H9 (cell line): ENCODE measurements at regions not wholly inside any gene's neighbourhood (a gene's known extent, or its start where the extent isn't known, plus 50 kb on each side); places are given as distances from the start of the nearest gene placed in this dataset.

ENCODE experiments used
- DNase-seq: peaks from one replicate; pipeline ENCODE4 v3.0.0-alpha.2; 2017
- H2AFZ ChIP-seq: one replicate; pipeline ENCODE4 v1.6.1; 2013; ENCODE audit warnings: mild to moderate bottlenecking, low read length, control low read depth, moderate library complexity
- H2AK5ac ChIP-seq: 2 replicates; pipeline ENCODE4 v1.6.1; 2013; ENCODE audit warnings: low read length, control low read depth, mixed read lengths; ENCODE audit not compliant: insufficient read length
- H2BK120ac ChIP-seq: one replicate; pipeline ENCODE4 v1.6.1; 2013; ENCODE audit warnings: low read depth, mild to moderate bottlenecking, low read length, control low read depth, inconsistent platforms; ENCODE audit not compliant: poor library complexity, severe bottlenecking
- H2BK12ac ChIP-seq: 2 replicates; pipeline ENCODE4 v1.6.1; 2013; ENCODE audit warnings: low read length, control low read depth, mixed read lengths, low read depth; ENCODE audit not compliant: insufficient read length
- H2BK15ac ChIP-seq: 2 replicates; pipeline ENCODE4 v1.6.1; 2013; ENCODE audit warnings: low read depth, low read length, control low read depth
- H2BK20ac ChIP-seq: one replicate; pipeline ENCODE4 v1.6.1; 2013; ENCODE audit warnings: low read depth, mild to moderate bottlenecking, low read length, control low read depth, inconsistent platforms; ENCODE audit not compliant: poor library complexity, severe bottlenecking
- H2BK5ac ChIP-seq: 2 replicates; pipeline ENCODE4 v1.6.1; 2013; ENCODE audit warnings: low read length, control low read depth, mixed read lengths; ENCODE audit not compliant: insufficient read length
- H3K14ac ChIP-seq: 2 replicates; pipeline ENCODE4 v1.6.1; 2013; ENCODE audit warnings: low read length, control low read depth; ENCODE audit not compliant: insufficient read depth
- H3K18ac ChIP-seq: 2 replicates; pipeline ENCODE4 v1.6.1; 2013; ENCODE audit warnings: low read depth, mild to moderate bottlenecking, mixed read lengths, low read length, control low read depth; ENCODE audit not compliant: insufficient read length
- H3K23ac ChIP-seq: 2 replicates; pipeline ENCODE4 v1.6.1; 2013; ENCODE audit warnings: low read length, control low read depth, mixed read lengths, low read depth; ENCODE audit not compliant: insufficient read length
- H3K23me2 ChIP-seq: 2 replicates; pipeline ENCODE4 v1.6.1; 2013; ENCODE audit warnings: low read depth, mild to moderate bottlenecking, mixed read lengths, low read length, control low read depth; ENCODE audit not compliant: insufficient read length, poor library complexity, severe bottlenecking
- H3K27ac ChIP-seq: 2 replicates; pipeline ENCODE4 v1.5.1; 2013; ENCODE audit warnings: low read length, control low read depth, mixed read lengths, low read depth; ENCODE audit not compliant: insufficient read length
- H3K27me3 ChIP-seq: 2 replicates; pipeline ENCODE4 v1.6.1; 2013; ENCODE audit warnings: low read length, control low read depth, inconsistent platforms; ENCODE audit not compliant: insufficient read depth
- H3K4ac ChIP-seq: 2 replicates; pipeline ENCODE4 v1.6.1; 2013; ENCODE audit warnings: low read depth, mild to moderate bottlenecking, control low read depth, inconsistent platforms, low read length, moderate library complexity
- H3K4me1 ChIP-seq: 2 replicates; pipeline ENCODE4 v1.6.1; 2013; ENCODE audit warnings: low read length, control low read depth, inconsistent platforms; ENCODE audit not compliant: insufficient read depth
- H3K4me2 ChIP-seq: 2 replicates; pipeline ENCODE4 v1.6.1; 2013; ENCODE audit warnings: low read length, control low read depth, mixed read lengths; ENCODE audit not compliant: insufficient read length, insufficient read depth
- H3K56ac ChIP-seq: 2 replicates; pipeline ENCODE4 v1.6.1; 2013; ENCODE audit warnings: low read depth, mild to moderate bottlenecking, mixed read lengths, low read length, control low read depth; ENCODE audit not compliant: insufficient read length
- H3K79me1 ChIP-seq: 2 replicates; pipeline ENCODE4 v1.6.1; 2013; ENCODE audit warnings: low read depth, mild to moderate bottlenecking, moderate library complexity, low read length, control low read depth, inconsistent platforms; ENCODE audit not compliant: insufficient read depth, poor library complexity, severe bottlenecking
- H3K79me2 ChIP-seq: 2 replicates; pipeline ENCODE4 v1.6.1; 2013; ENCODE audit warnings: low read length, control low read depth, inconsistent platforms; ENCODE audit not compliant: insufficient read depth
- H3K9ac ChIP-seq: 2 replicates; pipeline ENCODE4 v1.6.1; 2013; ENCODE audit warnings: low read length, control low read depth, mixed read lengths; ENCODE audit not compliant: insufficient read length; ENCODE audit errors: extremely low read depth
- H3K9me3 ChIP-seq: one replicate; pipeline ENCODE4 v1.6.1; 2013; ENCODE audit warnings: low read depth, low read length, inconsistent platforms; ENCODE audit not compliant: control insufficient read depth
- H3T11ph ChIP-seq: one replicate; pipeline ENCODE4 v1.6.1; 2013; ENCODE audit warnings: mild to moderate bottlenecking, low read length, control low read depth, inconsistent platforms
- H4K20me1 ChIP-seq: one replicate; pipeline ENCODE4 v1.6.1; 2013; ENCODE audit not compliant: control insufficient read depth, insufficient read length, insufficient read depth
- H4K5ac ChIP-seq: 2 replicates; pipeline ENCODE4 v1.6.1; 2013; ENCODE audit warnings: low read depth, mild to moderate bottlenecking, mixed read lengths, low read length, control low read depth; ENCODE audit not compliant: insufficient read length
- H4K8ac ChIP-seq: replicated peaks from 2 replicates; pipeline ENCODE4 v1.6.1; 2013; ENCODE audit warnings: low read length, control low read depth, mixed read lengths, low read depth; ENCODE audit not compliant: insufficient read length
- H4K91ac ChIP-seq: 2 replicates; pipeline ENCODE4 v1.6.1; 2013; ENCODE audit warnings: low read depth, mild to moderate bottlenecking, moderate library complexity, mixed read lengths, low read length, control low read depth; ENCODE audit not compliant: insufficient read length
- H3K27ac Mint-ChIP-seq, 3 experiments: 2 replicates in 2 of 3; 3 replicates in 1 of 3; pipeline ENCODE4 v1.8.0; 2020 to 2021; ENCODE audit warnings: mixed read lengths in 3 of 3, mild to moderate bottlenecking in 1 of 3, moderate library complexity in 1 of 3
- H3K27me3 Mint-ChIP-seq: 2 replicates; pipeline ENCODE4 v1.8.0; 2021; ENCODE audit warnings: low read depth, mild to moderate bottlenecking, moderate library complexity, mixed read lengths
- H3K36me3 Mint-ChIP-seq, 3 experiments: 2 replicates in 2 of 3; 3 replicates in 1 of 3; pipeline ENCODE4 v1.8.0; 2020 to 2021; ENCODE audit warnings: low read depth in 3 of 3, mixed read lengths in 3 of 3; ENCODE audit not compliant: insufficient read depth in 1 of 3
- H3K4me1 Mint-ChIP-seq, 2 experiments: 2 replicates each; pipeline ENCODE4 v1.8.0; 2020; ENCODE audit warnings: mixed read lengths in 2 of 2
- H3K4me3 Mint-ChIP-seq, 2 experiments: 2 replicates in 1 of 2; 3 replicates in 1 of 2; pipeline ENCODE4 v1.8.0; 2020 to 2021; ENCODE audit warnings: mild to moderate bottlenecking in 2 of 2, mixed read lengths in 2 of 2, moderate library complexity in 1 of 2
- H3K9me3 Mint-ChIP-seq, 2 experiments: 2 replicates in 1 of 2; 3 replicates in 1 of 2; pipeline ENCODE4 v1.8.0; 2020; ENCODE audit warnings: mild to moderate bottlenecking in 2 of 2, mixed read lengths in 2 of 2, moderate library complexity in 1 of 2
- CTCF ChIP-seq: fragments of 200-600 bp; sonication (generic); conservative IDR thresholded peaks from 3 replicates; pipeline ENCODE4 v1.8.0; 2021; ENCODE audit warnings: antibody characterized with exemption, mild to moderate bottlenecking
- WGBS: extraction: QIAGEN DNeasy Blood & Tissue Kit; methylation state at CpG from one replicate; pipeline ENCODE4 v1.1.7; 2013; ENCODE audit warnings: missing lambda C conversion rate, low lambda C conversion rate, mixed read lengths; ENCODE audit not compliant: insufficient read length; ENCODE audit errors: extremely low coverage; 5-methylcytosine and 5-hydroxymethylcytosine counted together

- no peak overlapping the region for H2BK20ac ChIP-seq
- H4K91ac ChIP-seq = no peak overlapping the region
- no peak overlapping the region for H3K27ac ChIP-seq
- H2BK120ac ChIP-seq = no peak overlapping the region
- Mint-ChIP-seq H3K4me1 (no peaks in the 10 kb centered on the region), H3K36me3 (no peaks in the 10 kb centered on the region), H3K4me3 (no peak overlapping the region), H3K9me3 (no peaks in the 10 kb centered on the region), H3K27ac (no peak overlapping the region), H3K27me3 (no peaks in the 10 kb centered on the region)
- no peak overlapping the region for H3K18ac ChIP-seq
- H3K79me2 ChIP-seq = no peaks in the 10 kb centered on the region
- no peak overlapping the region for H2AK5ac ChIP-seq
- H3T11ph ChIP-seq = no peak overlapping the region
- no peak overlapping the region for H2AFZ ChIP-seq
- H4K20me1 ChIP-seq = no peaks in the 10 kb centered on the region
- H3K4me2 ChIP-seq = no peak overlapping the region
- no peak overlapping the region for H4K5ac ChIP-seq
- H3K56ac ChIP-seq = no peak overlapping the region
- no peak overlapping the region for H2BK5ac ChIP-seq
- H3K9ac ChIP-seq = no peak overlapping the region
- H3K23ac ChIP-seq = no peak overlapping the region
- H3K27me3 ChIP-seq = no peaks in the 10 kb centered on the region
- no peak overlapping the region for H3K14ac ChIP-seq
- no peaks in the 10 kb centered on the region for H3K23me2 ChIP-seq
- no peak overlapping the region for H3K4ac ChIP-seq
- H2BK15ac ChIP-seq = no peak overlapping the region
- WGBS = no CpG with 5 or more reads among the region's 3 CpGs
- no peaks in the 10 kb centered on the region for H3K79me1 ChIP-seq
- H2BK12ac ChIP-seq = no peak overlapping the region
- DNase-seq = no peak
- H3K4me1 ChIP-seq = no peaks in the 10 kb centered on the region
- no peak overlapping the region for H4K8ac ChIP-seq
- no peaks in the 10 kb centered on the region for H3K9me3 ChIP-seq
- TF ChIP-seq CTCF = no peak
Observed at GRCh38 chr12:91655966-91656365, 473.3 kb upstream of the DCN start.
